ENCODE measurements at regions not wholly inside any gene's neighbourhood (a gene's known extent, or its start where the extent isn't known, plus 50 kb on each side); places are given as distances from the start of the nearest gene placed in this dataset.

DNA sequence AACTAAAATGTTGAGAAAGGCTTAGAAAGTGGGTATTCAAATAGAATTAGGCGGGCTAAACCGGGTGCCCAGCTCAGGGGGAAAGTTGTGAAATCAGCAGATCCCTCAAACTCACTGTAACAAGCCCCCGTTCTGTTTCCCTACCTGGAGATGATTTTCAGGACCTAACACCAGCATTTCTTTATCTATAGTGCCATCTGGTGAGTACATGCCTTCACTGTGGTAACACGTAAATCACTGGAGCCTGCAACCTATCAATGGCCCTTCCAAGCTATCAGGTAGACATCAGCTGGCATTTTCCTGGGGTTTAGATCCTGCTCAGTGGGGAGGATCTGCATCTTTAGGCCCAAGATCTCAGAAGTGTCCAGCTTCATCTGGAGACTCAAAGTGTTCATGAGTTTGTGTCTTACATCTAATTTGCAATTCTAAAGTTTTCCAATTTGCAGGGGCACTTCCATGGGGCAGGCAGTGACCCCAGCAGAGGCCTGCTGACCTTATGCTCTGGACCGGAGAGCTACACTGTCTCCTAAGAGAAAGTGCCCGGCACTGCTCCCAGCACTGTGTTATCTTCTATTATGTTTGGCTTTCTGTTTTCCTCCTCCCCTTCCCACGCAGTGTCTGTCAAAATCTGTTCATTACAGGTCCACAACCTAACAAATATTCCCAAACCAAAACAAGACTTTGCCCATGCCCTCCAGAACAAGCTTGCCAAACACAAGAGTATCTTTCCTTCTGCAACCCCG, 132.5 kb downstream of the LSM5 start:
- no peak overlapping the region for H3K27ac ChIP-seq
- DNase-seq (ENCODE audit: low read depth, low spot score), result no peak

DNA sequence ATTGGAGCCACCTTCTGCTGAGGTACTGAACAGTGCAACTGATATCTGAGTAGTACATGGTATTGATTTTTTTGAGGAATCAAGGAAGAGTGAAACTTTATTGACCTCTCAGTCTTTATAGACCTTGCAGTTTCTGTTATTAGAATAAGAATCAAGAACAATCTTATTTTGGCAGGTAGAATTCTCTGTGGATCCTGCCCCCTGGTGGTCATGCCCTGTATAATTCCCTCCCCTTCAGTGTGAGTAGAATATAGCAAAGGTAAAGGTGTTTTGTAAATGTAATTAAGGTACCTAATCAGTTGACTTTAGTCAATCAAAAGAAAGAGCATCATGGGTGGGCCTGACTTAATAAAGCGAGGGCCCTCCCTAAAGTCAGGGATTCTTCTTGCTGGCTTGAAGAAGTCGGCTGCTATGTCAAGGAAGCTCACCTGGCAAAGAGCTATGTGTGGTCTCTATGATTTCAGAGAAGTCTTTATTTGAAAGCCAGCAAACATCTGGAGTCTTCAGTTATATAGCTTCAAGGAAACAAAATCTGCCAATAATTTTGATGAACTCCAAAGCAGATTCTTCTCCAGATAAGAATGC, 142.8 kb downstream of the LSM5 start:
- H3K27ac ChIP-seq, result no peak overlapping the region
- DNase-seq (ENCODE audit: low read depth, low spot score), result no peak

DNA sequence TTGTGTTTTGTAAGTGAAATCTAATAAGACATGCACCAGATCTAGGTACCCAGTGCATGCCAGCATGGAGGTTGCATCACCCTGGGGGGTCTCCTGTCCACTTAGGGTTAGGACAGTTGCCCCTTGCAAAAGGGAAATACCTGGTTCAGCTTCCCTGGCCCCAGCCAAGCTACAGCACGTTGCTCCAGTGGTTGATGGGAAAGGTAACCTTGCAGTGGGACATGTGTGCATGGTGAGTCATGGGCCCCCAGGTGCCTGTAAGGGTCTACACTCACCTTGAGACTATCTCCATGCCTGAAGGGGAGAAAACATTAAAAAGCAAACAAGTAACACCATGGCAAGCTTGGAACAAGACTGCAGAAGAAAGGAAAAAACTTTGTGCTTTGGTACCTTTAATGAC, 143.9 kb downstream of the LSM5 start:
- no peak overlapping the region for H3K27ac ChIP-seq
- no peak for DNase-seq (ENCODE audit: low read depth, low spot score)

DNA sequence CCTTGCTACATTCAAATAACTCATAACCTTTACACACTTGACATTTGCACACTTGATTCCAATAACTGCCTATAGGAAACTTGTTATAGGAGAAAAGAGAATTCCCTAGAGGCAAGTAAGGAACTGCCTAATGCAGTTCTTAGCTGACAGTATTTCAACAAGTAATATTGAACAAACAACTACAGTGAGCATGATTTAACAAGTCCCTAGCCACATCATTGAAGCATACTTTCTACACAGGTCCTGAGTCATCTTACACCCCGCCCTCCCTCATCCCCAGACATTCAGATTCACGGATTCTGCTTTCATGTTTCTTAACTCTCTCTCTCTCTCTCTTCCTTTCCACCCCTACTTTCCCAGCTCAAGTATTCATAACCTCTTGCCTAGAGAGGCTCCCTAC, 153.5 kb downstream of the LSM5 start:
- peak; percentile 79 for DNase-seq (ENCODE audit: low read depth, low spot score)
- H3K27ac ChIP-seq, result peak overlapping the region; percentile 76

GRCh38 chr7:32335107-32335506, 155.1 kb downstream of the LSM5 start:
- peak overlapping the region; percentile 76 for H3K27ac ChIP-seq
- peak; percentile 14 for DNase-seq (ENCODE audit: low read depth, low spot score)

DNA sequence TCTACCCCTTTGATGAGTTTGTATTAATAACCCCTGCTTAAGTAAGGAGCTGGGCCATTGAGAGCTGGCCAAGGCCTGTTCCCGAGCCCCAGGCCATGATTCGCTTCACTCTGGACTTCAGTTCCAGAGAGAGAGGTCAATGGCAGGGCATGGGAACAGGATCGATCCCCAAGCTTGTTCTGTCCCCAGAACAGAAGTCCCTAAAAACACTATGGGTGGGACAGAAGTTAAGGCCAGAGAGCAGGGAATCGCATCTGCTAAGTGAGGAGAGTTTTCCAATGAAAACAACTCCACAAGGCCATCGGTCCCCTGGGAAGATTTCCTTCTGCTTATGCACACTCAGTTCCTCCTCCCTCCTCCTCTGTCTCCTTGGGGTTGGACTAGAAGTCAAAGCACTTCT, 159.6 kb downstream of the LSM5 start:
- no peak overlapping the region for H3K27ac ChIP-seq
- DNase-seq (ENCODE audit: low read depth, low spot score), result no peak

DNA sequence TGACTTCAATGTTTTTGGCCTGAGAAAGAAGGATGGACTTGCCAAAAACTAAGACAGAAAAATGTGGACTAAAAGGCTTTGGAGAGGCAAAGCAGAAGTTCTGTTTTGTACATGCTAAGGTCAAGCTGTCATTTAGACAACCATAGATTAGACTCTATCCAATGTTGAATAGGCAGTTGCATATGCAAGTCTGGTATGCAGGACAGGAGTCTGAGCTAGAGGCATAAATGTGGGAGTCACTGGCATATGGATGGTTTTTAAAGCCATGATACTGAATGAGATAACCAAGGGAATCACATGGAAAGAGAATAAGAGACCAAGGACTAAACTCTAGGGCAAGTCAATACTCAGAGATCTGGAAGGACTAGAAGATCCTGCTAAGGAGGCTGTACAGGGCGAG, 164.1 kb downstream of the LSM5 start:
- DNase-seq (ENCODE audit: low read depth, low spot score), result no peak
- H3K27ac ChIP-seq, result no peak overlapping the region

GRCh38 chr7:32323712-32324111, 166.5 kb downstream of the LSM5 start:
- DNase-seq (ENCODE audit: low read depth, low spot score), result no peak
- no peak overlapping the region for H3K27ac ChIP-seq

DNA sequence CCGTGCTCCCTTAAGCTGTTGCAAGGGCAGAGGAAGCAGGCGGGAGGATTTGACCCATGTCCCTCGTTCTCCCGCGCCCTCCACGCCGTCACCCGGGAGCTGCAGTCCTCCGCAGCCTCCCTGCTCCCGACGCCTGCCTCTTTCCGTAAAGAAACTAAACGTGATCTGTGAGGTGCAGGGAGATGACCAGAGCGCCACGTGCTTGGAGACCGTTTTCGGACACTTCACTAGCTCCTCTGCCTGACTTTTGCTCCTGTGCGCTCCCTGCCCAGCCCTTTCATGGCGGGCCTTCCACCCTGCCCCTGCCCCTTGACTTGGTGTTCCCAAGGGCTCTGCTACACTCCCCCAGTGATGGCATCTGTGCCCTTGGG, 171.2 kb downstream of the LSM5 start:
- DNase-seq (ENCODE audit: low read depth, low spot score), result no peak
- no peak overlapping the region for H3K27ac ChIP-seq

- no peak overlapping the region for H3K27ac ChIP-seq
- no peak for DNase-seq (ENCODE audit: low read depth, low spot score)
Measured at GRCh38 chr7:32318300-32319011, 171.7 kb downstream of the LSM5 start.

GRCh38 chr7:32316839-32317238, 173.3 kb downstream of the LSM5 start:
- H3K27ac ChIP-seq, result no peak overlapping the region
- no peak for DNase-seq (ENCODE audit: low read depth, low spot score)

DNA sequence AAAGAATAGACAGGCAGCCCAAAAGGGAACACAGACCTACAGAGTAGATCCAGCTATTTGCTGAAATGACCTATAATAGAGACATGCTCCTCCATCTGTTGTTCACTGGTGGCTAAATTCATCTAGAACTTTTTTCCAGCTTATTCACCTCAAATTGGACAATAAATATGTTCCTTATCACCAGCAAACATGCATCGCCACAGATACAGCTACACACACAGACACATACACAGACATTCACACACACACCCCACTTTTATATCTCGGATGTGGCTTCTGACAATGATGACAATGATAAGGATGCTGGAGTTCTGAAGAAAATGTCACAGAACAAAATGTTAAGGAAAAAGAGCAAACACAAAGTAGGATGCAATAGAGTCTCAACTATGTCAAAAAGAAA, 175.4 kb downstream of the LSM5 start:
- DNase-seq (ENCODE audit: low read depth, low spot score), result no peak
- H3K27ac ChIP-seq, result no peak overlapping the region

DNA sequence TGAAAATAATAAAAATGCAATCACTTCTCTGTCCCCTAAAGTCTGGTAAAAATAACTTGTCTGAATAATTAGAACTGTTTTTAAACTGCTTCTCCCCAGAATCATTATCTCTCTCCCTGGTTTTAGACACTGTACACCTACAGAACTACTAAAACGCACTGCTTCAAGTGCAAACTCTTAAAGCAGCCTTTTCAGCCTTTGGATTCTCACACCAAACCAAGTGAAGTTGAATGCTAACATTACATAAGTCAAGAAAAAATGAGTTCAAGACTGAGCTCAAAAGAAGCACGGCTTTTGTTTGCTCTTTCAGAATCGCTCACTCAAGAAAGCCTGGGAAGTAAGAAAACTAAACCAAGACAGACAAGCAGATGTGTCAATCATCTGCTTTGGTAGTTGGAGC, 188.8 kb downstream of the LSM5 start:
- no peak for DNase-seq (ENCODE audit: low read depth, low spot score)
- H3K27ac ChIP-seq, result no peak overlapping the region

GRCh38 chr7:32299133-32299702, 191.0 kb downstream of the LSM5 start:
- no peak for DNase-seq (ENCODE audit: low read depth, low spot score)
- no peak overlapping the region for H3K27ac ChIP-seq

- no peak for DNase-seq (ENCODE audit: low read depth, low spot score)
- no peak overlapping the region for H3K27ac ChIP-seq
Measured at GRCh38 chr7:32298408-32299132, 191.6 kb downstream of the LSM5 start.

- no peak for DNase-seq (ENCODE audit: low read depth, low spot score)
- no peak overlapping the region for H3K27ac ChIP-seq
Measured at GRCh38 chr7:32293833-32294232, 196.3 kb downstream of the LSM5 start.

DNA sequence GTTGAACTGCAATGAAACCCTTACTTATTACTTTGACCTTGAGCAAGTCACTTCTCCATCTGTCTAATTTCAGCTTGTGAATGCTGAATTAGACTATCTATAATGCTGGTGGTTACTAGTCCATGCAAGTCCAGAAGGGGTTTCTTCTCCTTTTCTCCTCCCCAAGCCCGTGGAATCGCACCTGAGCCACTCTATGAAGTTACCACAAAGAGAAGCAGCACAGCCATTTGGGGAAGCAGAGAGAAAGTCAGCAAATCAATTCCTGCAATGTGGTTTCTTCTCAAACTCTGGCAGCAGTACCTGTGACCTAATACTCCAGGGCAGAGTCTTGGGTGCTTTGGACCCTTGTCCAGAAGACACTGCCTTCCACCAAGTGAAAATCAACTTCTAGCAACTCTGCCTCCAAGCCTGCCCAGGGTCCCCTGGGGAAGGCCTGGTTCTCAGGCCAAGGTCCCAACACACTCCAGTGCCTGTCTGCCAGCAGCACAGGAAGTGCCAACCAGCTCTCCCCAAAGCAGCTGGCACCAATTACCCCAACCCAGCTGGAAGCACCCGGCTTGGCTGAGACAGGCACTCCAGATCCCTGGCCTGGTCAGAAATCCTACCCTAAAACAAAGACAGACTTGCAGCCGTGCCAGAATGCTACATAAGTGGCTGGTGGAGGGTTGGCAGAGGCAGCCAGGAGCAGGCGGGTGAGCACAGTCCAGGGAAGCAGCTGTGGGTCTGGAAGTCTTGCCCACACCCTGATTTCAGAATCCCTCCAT, 200.3 kb downstream of the LSM5 start:
- no peak for DNase-seq (ENCODE audit: low read depth, low spot score)
- H3K27ac ChIP-seq, result no peak overlapping the region

DNA sequence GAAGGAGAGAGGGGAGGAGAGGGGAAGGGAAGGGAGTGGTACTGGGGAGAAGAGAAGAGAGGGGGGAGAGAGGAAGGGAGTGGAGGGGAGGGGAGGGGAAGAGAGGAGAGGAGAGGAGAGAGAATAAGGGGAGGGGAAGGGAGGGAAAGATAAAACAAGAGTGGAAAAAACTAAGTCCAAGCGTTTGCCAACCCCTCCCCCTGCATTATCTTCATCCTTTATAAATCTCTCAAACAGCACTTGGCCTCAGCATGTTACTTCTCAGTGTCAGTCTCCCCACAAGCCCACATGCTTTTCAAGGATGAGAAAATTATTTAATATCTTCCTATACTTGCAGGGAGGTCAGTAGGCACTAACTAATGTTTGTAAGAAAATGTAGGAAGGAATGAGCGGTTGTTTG, 204.5 kb downstream of the LSM5 start:
- no peak overlapping the region for H3K27ac ChIP-seq
- no peak for DNase-seq (ENCODE audit: low read depth, low spot score)

- H3K27ac ChIP-seq, result no peak overlapping the region
- DNase-seq (ENCODE audit: low read depth, low spot score), result no peak
Measured at GRCh38 chr7:32283546-32283945, 206.6 kb downstream of the LSM5 start.

GRCh38 chr7:32279500-32279899, 209.3 kb upstream of the PDE1C start:
- DNase-seq (ENCODE audit: low read depth, low spot score), result no peak
- H3K27ac ChIP-seq, result no peak overlapping the region

Data from epithelial cell of prostate (primary cell).